H1 (cell line): ENCODE measurements at regions not wholly inside any gene's neighbourhood (a gene's known extent, or its start where the extent isn't known, plus 50 kb on each side); places are given as distances from the start of the nearest gene placed in this dataset.

Experiments used
- CTCF ChIA-PET: fragments of 300-600 bp; sonication (Branson Sonifier 250); formaldehyde crosslinking; loops from one replicate; lab custom pipeline; 2021; ENCODE audit not compliant: partially characterized antibody; lab: Charles Lee
- POLR2A ChIA-PET: fragments of 300-600 bp; sonication (Branson Sonifier 250); formaldehyde crosslinking; loops from one replicate; lab custom pipeline; 2021; ENCODE audit warnings: inconsistent platforms; ENCODE audit not compliant: partially characterized antibody; lab: Charles Lee
- DNase-seq, 2 experiments: peaks; one replicate each; pipeline versions ENCODE4 v3.0.0 to v3.0.0-alpha.2; 2010 to 2022; ENCODE audit warnings: low spot score in 2 of 2, low read depth in 1 of 2, mixed read lengths in 1 of 2
- FAIRE-seq: peaks from 2 replicates; lab custom pipeline; 2011; peaks lifted over from hg19 to GRCh38; lab: Jason Lieb, UNC
- H2AFZ ChIP-seq: 2 replicates; pipeline ENCODE4 v1.8.1; 2012; ENCODE audit warnings: low read length, inconsistent platforms
- H2AK5ac ChIP-seq: 2 replicates; pipeline ENCODE4 v1.6.1; 2013; ENCODE audit warnings: low read depth, low read length
- H2BK120ac ChIP-seq: replicated peaks from 2 replicates; pipeline ENCODE3; 2013; ENCODE audit warnings: low read depth, low read length, inconsistent platforms
- H2BK12ac ChIP-seq: 2 replicates; pipeline ENCODE4 v1.6.1; 2013; ENCODE audit warnings: low read depth, low read length
- H2BK15ac ChIP-seq: 2 replicates; pipeline ENCODE4 v1.6.1; 2013; ENCODE audit warnings: low read length
- H2BK20ac ChIP-seq: 2 replicates; pipeline ENCODE4 v1.6.1; 2013; ENCODE audit warnings: low read length
- H2BK5ac ChIP-seq: 2 replicates; pipeline ENCODE4 v1.6.1; 2013; ENCODE audit warnings: low read depth, low read length
- H3K14ac ChIP-seq: 2 replicates; pipeline ENCODE4 v1.6.1; 2013; ENCODE audit warnings: inconsistent platforms; ENCODE audit not compliant: insufficient read length
- H3K18ac ChIP-seq: 2 replicates; pipeline ENCODE4 v1.6.1; 2013; ENCODE audit warnings: low read length; ENCODE audit errors: extremely low read depth
- H3K23ac ChIP-seq: 2 replicates; pipeline ENCODE4 v1.6.1; 2013; ENCODE audit warnings: inconsistent platforms; ENCODE audit not compliant: insufficient read length
- H3K23me2 ChIP-seq: 2 replicates; pipeline ENCODE4 v1.6.1; 2013; ENCODE audit warnings: low read depth, low read length
- H3K27ac ChIP-seq: 2 replicates; pipeline ENCODE4 v1.6.1; 2011; ENCODE audit warnings: low read depth, low read length, inconsistent platforms
- H3K27me3 ChIP-seq, 4 experiments: replicated peaks in 1 of 4; 1 replicate in 1 of 4; 2 replicates in 3 of 4; pipeline versions ENCODE4 v1.6.1 to v1.8.1; 2011 to 2013; ENCODE audit warnings: low read length in 3 of 4, mild to moderate bottlenecking in 3 of 4, inconsistent platforms in 2 of 4, mixed read lengths in 2 of 4, moderate library complexity in 1 of 4; ENCODE audit not compliant: control insufficient read depth in 3 of 4, insufficient read depth in 3 of 4; ENCODE audit errors: extremely low read depth in 1 of 4
- H3K36me3 ChIP-seq, 4 experiments: 2 replicates each; pipeline versions ENCODE4 v1.6.1 to v1.8.1; 2011 to 2013; ENCODE audit warnings: mild to moderate bottlenecking in 4 of 4, low read length in 3 of 4, moderate library complexity in 2 of 4, control low read depth in 1 of 4, inconsistent platforms in 1 of 4; ENCODE audit not compliant: insufficient read depth in 4 of 4, control insufficient read depth in 2 of 4
- H3K4ac ChIP-seq: replicated peaks from 2 replicates; pipeline ENCODE3; 2013; ENCODE audit warnings: low read length, low read depth, mixed read lengths, inconsistent platforms; ENCODE audit not compliant: insufficient read length
- H3K4me1 ChIP-seq, 4 experiments: replicated peaks in 1 of 4; 1 replicate in 1 of 4; 2 replicates in 3 of 4; pipeline versions ENCODE4 v1.6.1 to v1.8.1; 2011 to 2013; ENCODE audit warnings: low read length in 3 of 4, inconsistent platforms in 2 of 4, mixed read lengths in 1 of 4; ENCODE audit not compliant: insufficient read depth in 4 of 4, control insufficient read depth in 3 of 4
- H3K4me2 ChIP-seq, 2 experiments: 2 replicates each; pipeline versions ENCODE4 v1.6.1 to v1.8.1; 2011 to 2013; ENCODE audit warnings: low read depth in 2 of 2, low read length in 2 of 2, control low read depth in 1 of 2, inconsistent platforms in 1 of 2, mild to moderate bottlenecking in 1 of 2; ENCODE audit not compliant: insufficient read depth in 1 of 2
- H3K4me3 ChIP-seq, 4 experiments: fragments of 200-600, 300-600 bp in 1 of 4; sonication (generic), shearing (Covaris generic), sonication (Bioruptor Twin) in 1 of 4; 2 replicates each; pipeline versions ENCODE4 v1.5.1 to v1.8.1; 2011 to 2016; ENCODE audit warnings: low read length in 4 of 4, low read depth in 3 of 4, control low read depth in 2 of 4, inconsistent platforms in 2 of 4, mild to moderate bottlenecking in 2 of 4, mixed read lengths in 1 of 4, moderate library complexity in 1 of 4; ENCODE audit not compliant: insufficient read depth in 2 of 4; ENCODE audit errors: extremely low read depth in 1 of 4
- H3K56ac ChIP-seq: replicated peaks from 2 replicates; pipeline ENCODE3; 2013; ENCODE audit warnings: low read depth, mild to moderate bottlenecking, mixed read lengths, low read length, inconsistent platforms; ENCODE audit not compliant: insufficient read length
- H3K79me1 ChIP-seq: 2 replicates; pipeline ENCODE4 v1.6.1; 2013; ENCODE audit warnings: low read depth, low read length, control low read depth
- H3K79me2 ChIP-seq, 2 experiments: 2 replicates each; pipeline versions ENCODE4 v1.6.1 to v1.8.1; 2012 to 2013; ENCODE audit warnings: low read length in 2 of 2, mild to moderate bottlenecking in 2 of 2, inconsistent platforms in 1 of 2; ENCODE audit not compliant: insufficient read depth in 2 of 2, control insufficient read depth in 1 of 2
- H3K9ac ChIP-seq, 4 experiments: replicated peaks in 1 of 4; 1 replicate in 1 of 4; 2 replicates in 3 of 4; pipeline versions ENCODE4 v1.6.1 to v1.8.1; 2011 to 2013; ENCODE audit warnings: low read depth in 3 of 4, low read length in 3 of 4, control low read depth in 2 of 4, mild to moderate bottlenecking in 2 of 4, moderate library complexity in 2 of 4, inconsistent platforms in 1 of 4; ENCODE audit errors: extremely low read depth in 1 of 4
- H3K9me3 ChIP-seq, 2 experiments: 2 replicates each; pipeline versions ENCODE4 v1.6.1 to v1.8.1; 2012 to 2013; ENCODE audit warnings: mild to moderate bottlenecking in 2 of 2, moderate library complexity in 2 of 2, control low read depth in 1 of 2, inconsistent platforms in 1 of 2, low read depth in 1 of 2, low read length in 1 of 2, mixed read lengths in 1 of 2; ENCODE audit not compliant: insufficient read depth in 2 of 2
- H4K20me1 ChIP-seq, 2 experiments: replicated peaks in 1 of 2; 2 replicates each; pipeline versions ENCODE3 to v1.8.1; 2011 to 2013; ENCODE audit warnings: inconsistent platforms in 2 of 2, low read length in 2 of 2, mild to moderate bottlenecking in 1 of 2; ENCODE audit not compliant: insufficient read depth in 2 of 2, control insufficient read depth in 1 of 2
- H4K5ac ChIP-seq: 2 replicates; pipeline ENCODE4 v1.6.1; 2013; ENCODE audit warnings: low read length, low read depth, mixed read lengths, inconsistent platforms; ENCODE audit not compliant: insufficient read length
- H4K8ac ChIP-seq: 2 replicates; pipeline ENCODE4 v1.8.0; 2013; ENCODE audit warnings: mild to moderate bottlenecking, moderate library complexity, low read length, inconsistent platforms; ENCODE audit not compliant: insufficient read depth; ENCODE audit errors: extremely low read depth
- H4K91ac ChIP-seq: replicated peaks from 2 replicates; pipeline ENCODE3; 2013; ENCODE audit warnings: low read length, mixed read lengths, inconsistent platforms; ENCODE audit not compliant: insufficient read length
- ASH2L ChIP-seq: fragments of 200-600, 300-600 bp; sonication (generic); IDR thresholded peaks from one replicate; pipeline ENCODE4 v1.7.1; 2017; ENCODE audit warnings: low read length
- ATF2 ChIP-seq: IDR thresholded peaks from 2 replicates; pipeline ENCODE4 v1.6.1; 2012; ENCODE audit warnings: low read length, inconsistent platforms
- ATF3 ChIP-seq: IDR thresholded peaks from 2 replicates; pipeline ENCODE4 v1.6.1; 2011; ENCODE audit warnings: low read depth, mild to moderate bottlenecking, low read length; ENCODE audit not compliant: insufficient read depth
- CBX8 ChIP-seq: fragments of 300-800, 300-1000 bp; sonication (generic); IDR thresholded peaks from 2 replicates; pipeline ENCODE4 v1.7.1; 2016; ENCODE audit warnings: low read depth, low read length, borderline replicate concordance
- EZH2 ChIP-seq: fragments of 200-600 bp; sonication (generic); IDR thresholded peaks from 2 replicates; pipeline ENCODE4 v1.7.1; 2012; ENCODE audit warnings: low read depth, mild to moderate bottlenecking, moderate library complexity, low read length, inconsistent platforms; ENCODE audit not compliant: severe bottlenecking
- KDM4A ChIP-seq: IDR thresholded peaks from one replicate; pipeline ENCODE4 v1.7.1; 2012; ENCODE audit warnings: low read depth, mild to moderate bottlenecking, moderate library complexity, low read length, inconsistent platforms; ENCODE audit not compliant: severe bottlenecking
- MAX ChIP-seq: IDR thresholded peaks from 2 replicates; pipeline ENCODE4 v1.6.1; 2012; ENCODE audit warnings: inconsistent platforms
- POU5F1 ChIP-seq: IDR thresholded peaks from 2 replicates; pipeline ENCODE4 v1.6.1; 2011; ENCODE audit warnings: low read depth, mild to moderate bottlenecking, low read length, moderate library complexity
- TBP ChIP-seq: IDR thresholded peaks from 2 replicates; pipeline ENCODE4 v1.6.1; 2011; ENCODE audit warnings: low read depth, low read length, improper control_type of control experiment
- USF2 ChIP-seq: IDR thresholded peaks from 2 replicates; pipeline ENCODE4 v1.6.1; 2011; ENCODE audit warnings: low read length, improper control_type of control experiment
- WGBS, 2 experiments: shearing (Covaris generic) in 1 of 2; methylation state at CpG; one replicate each; pipeline versions ENCODE4 v1.1.6 to v1.1.7; 2013 to 2015; ENCODE audit warnings: low lambda C conversion rate in 2 of 2, mixed read lengths in 2 of 2, inconsistent platforms in 1 of 2, low coverage in 1 of 2, missing lambda C conversion rate in 1 of 2; ENCODE audit not compliant: insufficient replicate concordance in 2 of 2, insufficient coverage in 1 of 2, insufficient read length in 1 of 2; ENCODE audit errors: extremely low coverage in 1 of 2, missing lambda C conversion rate in 1 of 2; 5-methylcytosine and 5-hydroxymethylcytosine counted together

- 0 out of 2 replicates have a peak, but pooled peaks cover 3% of the 10 kb centered on the region for H3K23me2 ChIP-seq
- H2BK120ac ChIP-seq = no peak overlapping the region
- H3K27me3 ChIP-seq = no peaks in the 10 kb centered on the region
- H3K79me2 ChIP-seq = no peaks in the 10 kb centered on the region
- no peaks in the 10 kb centered on the region; the same call in 1 of the 2 replicates for H3K79me1 ChIP-seq
- whole genome bisulfite sequencing, 2 experiments = 87% methylated on average over 14 of the region's 14 CpGs; no CpG with 5 or more reads in 1 of the 2 experiments
- H4K5ac ChIP-seq = no peak overlapping the region
- no peaks in the 10 kb centered on the region for H3K9me3 ChIP-seq
- H4K8ac ChIP-seq = no peak overlapping the region
- no peak overlapping the region for H3K18ac ChIP-seq
- no peak overlapping the region for H3K56ac ChIP-seq
- H3K4me2 ChIP-seq = no peak overlapping the region
- H2BK15ac ChIP-seq = no peak overlapping the region
- no peak overlapping the region for H4K91ac ChIP-seq
- H3K4me3 ChIP-seq = no peak overlapping the region
- H3K4ac ChIP-seq = no peak overlapping the region
- H4K20me1 ChIP-seq = peaks cover 0 to 2% of the 10 kb centered on the region in 2 experiments
- H2AK5ac ChIP-seq = no peak overlapping the region
- no peak overlapping the region for H3K9ac ChIP-seq
- ChIA-PET POLR2A (no interaction called here), CTCF (interaction anchor here (1.1 to 1.3 kb wide), 3 partner anchors 9 to 482 kb away, joined by 3 to 4 read pairs (median 4); no protein-coding TSS in a partner anchor)
- H2BK5ac ChIP-seq = no peak overlapping the region
- no peaks in the 10 kb centered on the region for H3K36me3 ChIP-seq
- no peak overlapping the region for H3K14ac ChIP-seq
- FAIRE-seq (no peak), DNase-seq (no peak)
- H2AFZ ChIP-seq = no peak overlapping the region
- H2BK20ac ChIP-seq = no peak overlapping the region
- H3K4me1 ChIP-seq = peaks cover 0 to 3% (median 1%) of the 10 kb centered on the region in 4 experiments; a peak in 2 of 7 replicates
- H3K23ac ChIP-seq = no peak overlapping the region
- no peak overlapping the region for H3K27ac ChIP-seq
- no peak overlapping the region for H2BK12ac ChIP-seq
- TF ChIP-seq CBX8 (no peak), ASH2L (no peak), ATF2 (no peak), MAX (no peak), USF2 (no peak), KDM4A (no peak), POU5F1 (no peak), TBP (no peak), EZH2 (no peak), ATF3 (no peak)
These were observed 402.3 kb downstream of the BRD1 start for GRCh38 chr22:49425356-49425755.
